ENCODE measurements at regions not wholly inside any gene's neighbourhood (a gene's known extent, or its start where the extent isn't known, plus 50 kb on each side); places are given as distances from the start of the nearest gene placed in this dataset.
A peak's percentile ranks its signal among the peaks of the same experiment; 100 is the strongest.

DNA sequence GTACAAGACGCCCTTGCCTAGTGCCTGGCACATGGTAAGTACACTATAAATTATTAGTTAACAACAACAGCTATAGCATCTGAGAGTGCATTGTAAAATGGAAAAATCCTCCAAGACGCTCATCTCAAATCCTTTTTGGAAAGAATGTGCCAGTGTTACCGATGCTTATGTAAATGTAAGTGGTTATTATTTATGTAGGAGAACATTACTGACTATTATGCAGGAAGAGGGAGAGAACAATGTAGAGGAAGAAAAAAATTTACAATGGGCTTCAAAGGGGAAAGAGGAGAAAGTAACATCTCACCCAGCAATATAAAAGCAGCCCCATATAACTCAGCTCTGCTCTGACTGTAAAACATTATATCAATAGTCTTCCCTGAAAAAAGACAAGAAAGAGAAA lies 155.3 kb upstream of the LPP start:
- H3K27me3 Mint-ChIP-seq = no peaks in the 10 kb centered on the region
- H3K9me3 Mint-ChIP-seq = peaks cover 3% of the 10 kb centered on the region
- peak overlapping the region; percentile 99 to 100 for H3K27ac Mint-ChIP-seq
- peaks cover 4% of the 10 kb centered on the region for H3K36me3 Mint-ChIP-seq
- ATAC-seq (no peak), DNase-seq (ENCODE audit: low spot score) (no peak)
- H3K4me3 Mint-ChIP-seq = peak overlapping the region; percentile 92
- H3K4me1 Mint-ChIP-seq (ENCODE audit: low read depth in 2 of 2) = peaks cover 84 to 87% of the 10 kb centered on the region in 2 donors

GRCh38 chr3:187999821-188000220 lies 154.1 kb upstream of the LPP start:
- H3K4me1 Mint-ChIP-seq (ENCODE audit: low read depth in 2 of 2) = peaks cover 75 to 76% of the 10 kb centered on the region in 2 donors
- H3K36me3 Mint-ChIP-seq = no peaks in the 10 kb centered on the region

DNA sequence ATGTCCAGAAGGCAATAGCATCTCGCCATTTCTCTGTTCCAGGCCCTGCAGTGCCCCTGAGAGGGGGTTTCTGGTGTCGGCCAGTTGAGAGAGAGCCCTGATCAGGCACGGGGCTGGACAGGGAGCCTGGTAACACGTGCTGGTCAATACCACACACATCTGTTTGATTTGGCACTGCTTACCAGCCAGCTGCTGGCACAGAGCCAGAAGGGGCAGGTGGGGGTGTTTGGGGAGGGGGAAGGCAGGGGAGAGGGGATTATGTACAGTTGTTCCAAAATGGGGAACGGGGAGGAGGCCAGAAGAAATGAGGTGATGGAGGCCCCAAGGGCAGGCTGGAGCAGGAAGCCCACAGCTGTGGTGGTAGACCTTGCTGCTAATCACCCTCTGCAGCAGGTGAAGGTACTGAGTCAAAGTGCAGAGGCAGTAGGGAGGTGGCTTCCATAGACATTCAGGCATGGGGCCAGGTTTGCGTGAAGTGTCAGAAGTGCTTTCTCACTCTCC lies 153.5 kb upstream of the LPP start:
- no peaks in the 10 kb centered on the region for H3K36me3 Mint-ChIP-seq
- H3K27ac Mint-ChIP-seq = peak overlapping the region; percentile 99 to 100
- peak overlapping the region; percentile 92 for H3K4me3 Mint-ChIP-seq
- no peaks in the 10 kb centered on the region for H3K27me3 Mint-ChIP-seq
- no peak for DNase-seq (ENCODE audit: low spot score)
- H3K4me1 Mint-ChIP-seq (ENCODE audit: low read depth in 2 of 2) = peaks cover 69 to 72% of the 10 kb centered on the region in 2 donors
- ATAC-seq = peak; percentile 62 to 65
- H3K9me3 Mint-ChIP-seq = peaks cover 3% of the 10 kb centered on the region

More at GRCh38 chr3:187999821-188000220, 154.1 kb upstream of the LPP start:
- Mint-ChIP-seq H3K27me3 (no peaks in the 10 kb centered on the region), H3K4me3 (peak overlapping the region; percentile 92), H3K9me3 (peaks cover 3% of the 10 kb centered on the region), H3K27ac (peak overlapping the region; percentile 99 to 100)
- ATAC-seq (peak; percentile 88 to 91), DNase-seq (ENCODE audit: low spot score) (peak; percentile 64)

GRCh38 chr3:188001093-188001492 lies 152.9 kb upstream of the LPP start:
- peaks cover 3% of the 10 kb centered on the region for H3K9me3 Mint-ChIP-seq
- H3K36me3 Mint-ChIP-seq = no peaks in the 10 kb centered on the region
- no peaks in the 10 kb centered on the region for H3K27me3 Mint-ChIP-seq
- H3K27ac Mint-ChIP-seq = peak overlapping the region; percentile 99 to 100
- H3K4me1 Mint-ChIP-seq (ENCODE audit: low read depth in 2 of 2) = peaks cover 64 to 68% of the 10 kb centered on the region in 2 donors
- no peak for ATAC-seq
- DNase-seq (ENCODE audit: low spot score) = no peak
- peak overlapping the region; percentile 92 for H3K4me3 Mint-ChIP-seq

DNA sequence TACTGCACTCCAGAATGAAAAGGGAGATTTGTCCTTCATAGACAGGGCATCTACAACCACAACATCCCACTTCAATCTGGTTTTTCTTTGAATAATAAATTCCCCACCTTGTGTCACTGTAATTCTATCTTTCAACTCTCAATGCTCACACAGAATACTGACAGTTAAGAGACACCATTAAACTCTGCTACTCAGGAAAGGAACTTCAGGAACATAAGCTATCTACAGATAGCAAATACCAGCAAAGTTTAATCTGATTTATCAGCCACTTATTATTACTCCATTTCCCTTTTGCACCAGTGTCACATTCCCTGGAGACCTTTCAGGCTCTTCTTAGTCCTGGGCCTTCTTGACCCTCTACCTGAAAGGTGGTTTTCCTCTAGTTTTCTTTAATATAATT lies 152.0 kb upstream of the LPP start:
- no peaks in the 10 kb centered on the region for H3K36me3 Mint-ChIP-seq
- ATAC-seq (no peak), DNase-seq (ENCODE audit: low spot score) (no peak)
- H3K9me3 Mint-ChIP-seq = peaks cover 3% of the 10 kb centered on the region
- peak overlapping the region; percentile 47 for H3K4me3 Mint-ChIP-seq
- no peaks in the 10 kb centered on the region for H3K27me3 Mint-ChIP-seq
- H3K4me1 Mint-ChIP-seq (ENCODE audit: low read depth in 2 of 2) = peaks cover 61 to 70% of the 10 kb centered on the region in 2 donors
- peak overlapping the region; percentile 99 to 100 for H3K27ac Mint-ChIP-seq

DNA sequence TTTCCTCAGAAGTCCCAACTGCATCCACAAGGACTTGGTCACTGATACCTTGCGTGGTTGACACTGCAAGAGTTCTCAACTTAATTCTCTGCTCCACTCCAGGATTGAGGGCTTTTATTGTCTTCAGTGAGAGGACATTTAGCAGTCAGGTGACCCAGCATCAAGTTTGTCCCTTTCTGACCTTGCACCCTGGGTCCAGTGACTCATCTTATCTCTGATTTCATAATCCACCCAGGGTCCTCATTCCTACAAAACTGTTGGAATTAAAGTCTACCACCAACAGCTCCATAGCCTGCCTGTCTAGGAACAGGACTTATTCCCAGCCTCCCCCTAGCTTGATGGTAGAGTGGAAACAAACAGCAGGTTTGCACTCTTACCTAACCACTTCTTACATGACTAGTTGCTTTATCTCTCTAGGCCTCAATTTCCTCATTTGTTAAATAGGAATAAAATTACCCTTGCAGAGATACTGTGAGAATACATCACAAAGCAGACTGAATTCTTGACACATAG lies 151.3 kb upstream of the LPP start:
- Mint-ChIP-seq H3K27ac (peak overlapping the region; percentile 99 to 100), H3K9me3 (peaks cover 3% of the 10 kb centered on the region), H3K4me3 (peak overlapping the region; percentile 47), H3K36me3 (no peaks in the 10 kb centered on the region), H3K4me1 (ENCODE audit: low read depth in 2 of 2) (peaks cover 59 to 70% of the 10 kb centered on the region in 2 donors), H3K27me3 (no peaks in the 10 kb centered on the region)
- DNase-seq (ENCODE audit: low spot score) = no peak
- no peak for ATAC-seq

DNA sequence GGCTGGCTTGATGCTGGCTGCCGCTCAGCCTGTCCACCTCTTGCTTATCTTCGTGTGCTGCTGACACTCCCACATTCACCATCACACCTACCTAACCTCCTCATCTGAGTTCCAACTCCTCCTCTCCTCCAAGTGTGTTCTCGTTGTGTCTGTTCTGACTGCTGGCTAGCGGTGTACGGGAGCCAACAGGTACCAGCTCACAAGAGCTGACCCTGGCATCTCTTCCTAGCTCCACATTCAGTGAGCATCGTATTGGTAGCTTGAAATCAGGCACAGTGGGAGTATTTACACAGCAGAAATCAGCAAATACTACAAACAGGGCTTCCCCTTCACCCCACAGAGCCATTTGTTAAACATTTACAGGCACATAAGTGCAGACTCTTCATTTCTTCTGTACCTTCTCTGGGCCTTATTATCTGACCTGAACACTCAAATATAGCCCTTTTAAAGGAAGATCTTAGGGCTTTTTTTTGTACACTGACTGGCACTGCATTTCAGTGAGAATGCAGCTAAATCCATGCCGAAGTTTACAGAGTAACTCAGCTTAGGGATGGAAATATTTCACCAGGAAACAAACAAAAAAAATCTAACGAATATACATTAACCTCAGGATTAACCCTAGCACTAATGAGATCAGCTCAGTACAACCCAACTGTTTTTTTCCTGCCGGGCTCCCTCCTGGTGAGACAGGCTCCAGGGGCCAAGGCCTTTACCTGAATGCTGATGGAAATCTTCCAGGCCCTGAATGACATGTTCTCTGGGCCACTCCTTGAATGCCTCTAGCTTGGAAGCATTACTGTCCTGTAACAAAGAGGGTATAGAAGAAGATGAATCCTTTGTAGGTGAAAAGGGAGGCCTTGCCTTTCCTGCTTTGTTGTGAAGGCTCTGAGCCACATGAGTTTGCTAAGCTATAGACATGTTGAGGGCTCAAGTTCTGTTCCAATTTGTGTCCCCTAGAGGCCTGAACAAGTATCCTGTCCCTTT lies 150.5 kb upstream of the LPP start:
- no peak for ATAC-seq
- Mint-ChIP-seq H3K4me3 (no peak overlapping the region), H3K4me1 (ENCODE audit: low read depth in 2 of 2) (peaks cover 62 to 68% of the 10 kb centered on the region in 2 donors)

GRCh38 chr3:188006726-188007393 lies 147.1 kb upstream of the LPP start:
- DNase-seq (ENCODE audit: low spot score) (no peak), ATAC-seq (peak in 1 of 2 donors; percentile 45)
- H3K9me3 Mint-ChIP-seq = peaks cover 8% of the 10 kb centered on the region
- H3K27me3 Mint-ChIP-seq = no peaks in the 10 kb centered on the region
- H3K27ac Mint-ChIP-seq = peak overlapping the region in 1 of 2 donors; percentile 48
- H3K4me3 Mint-ChIP-seq = no peak overlapping the region
- peaks cover 5% of the 10 kb centered on the region for H3K36me3 Mint-ChIP-seq
- H3K4me1 Mint-ChIP-seq (ENCODE audit: low read depth in 2 of 2) = peaks cover 32 to 51% of the 10 kb centered on the region in 2 donors

More for the DNA sequence above, 150.5 kb upstream of the LPP start:
- Mint-ChIP-seq H3K27ac (peak overlapping the region; percentile 99 to 100), H3K36me3 (no peaks in the 10 kb centered on the region), H3K27me3 (no peaks in the 10 kb centered on the region), H3K9me3 (peaks cover 3% of the 10 kb centered on the region)
- DNase-seq (ENCODE audit: low spot score) = no peak

DNA sequence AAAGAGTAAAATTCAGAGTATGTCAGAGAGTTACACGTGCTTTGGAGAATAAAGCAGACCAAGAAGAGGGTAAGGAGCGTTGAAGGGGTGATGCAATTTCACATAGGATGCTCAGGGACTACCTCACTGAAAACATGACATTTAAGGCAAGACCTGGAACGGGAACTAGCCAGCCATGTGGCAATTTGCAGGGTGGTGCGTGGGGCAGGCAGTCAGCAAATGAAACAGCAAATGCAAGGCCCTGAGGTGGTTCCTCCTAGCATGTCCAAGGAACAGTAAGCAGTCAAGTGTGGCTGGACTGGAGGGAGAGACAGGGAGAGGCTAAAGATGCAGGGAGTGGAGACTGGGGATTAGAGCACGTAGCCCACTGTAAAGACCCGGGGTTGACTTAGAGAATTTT lies 146.1 kb upstream of the LPP start:
- DNase-seq (ENCODE audit: low spot score) (no peak), ATAC-seq (no peak)
- Mint-ChIP-seq H3K27me3 (no peaks in the 10 kb centered on the region), H3K9me3 (peaks cover 5% of the 10 kb centered on the region), H3K4me3 (no peak overlapping the region), H3K36me3 (peaks cover 5% of the 10 kb centered on the region), H3K27ac (peak overlapping the region in 1 of 2 donors; percentile 48), H3K4me1 (ENCODE audit: low read depth in 2 of 2) (peaks cover 24 to 42% of the 10 kb centered on the region in 2 donors)

- Mint-ChIP-seq H3K9me3 (peaks cover 5% of the 10 kb centered on the region), H3K27ac (peak overlapping the region; percentile 4 to 30), H3K4me3 (no peak overlapping the region), H3K4me1 (ENCODE audit: low read depth in 2 of 2) (peaks cover 17 to 34% of the 10 kb centered on the region in 2 donors), H3K27me3 (no peaks in the 10 kb centered on the region), H3K36me3 (peaks cover 5% of the 10 kb centered on the region)
- DNase-seq (ENCODE audit: low spot score) = no peak
- ATAC-seq = no peak
Observed at GRCh38 chr3:188008582-188009213, 145.3 kb upstream of the LPP start.

DNA sequence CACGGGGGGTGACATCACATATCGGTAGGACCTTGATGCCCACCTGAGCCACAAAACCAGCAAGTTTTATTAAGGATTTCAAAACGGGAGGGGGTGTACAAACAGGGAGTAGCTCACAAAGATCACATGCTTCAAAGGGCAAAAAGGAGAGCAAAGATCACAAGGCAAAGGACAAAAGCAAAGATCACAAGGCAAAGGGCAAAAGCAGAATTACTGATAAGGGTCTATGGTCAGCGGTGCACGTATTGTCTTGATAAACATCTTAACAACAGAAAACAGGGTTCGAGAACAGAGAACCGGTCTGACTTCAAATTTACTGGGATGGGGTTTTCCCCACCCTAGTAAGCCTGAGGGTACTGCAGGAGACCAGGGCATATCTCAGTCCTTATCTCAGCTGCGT lies 143.5 kb upstream of the LPP start:
- peak overlapping the region in 1 of 2 donors; percentile 4 for H3K27ac Mint-ChIP-seq
- peaks cover 17 to 30% of the 10 kb centered on the region in 2 donors for H3K4me1 Mint-ChIP-seq (ENCODE audit: low read depth in 2 of 2)
- H3K4me3 Mint-ChIP-seq = no peak overlapping the region
- DNase-seq (ENCODE audit: low spot score) (no peak), ATAC-seq (no peak)
- H3K9me3 Mint-ChIP-seq = peaks cover 5% of the 10 kb centered on the region
- H3K27me3 Mint-ChIP-seq = no peaks in the 10 kb centered on the region
- H3K36me3 Mint-ChIP-seq = peaks cover 5% of the 10 kb centered on the region

DNA sequence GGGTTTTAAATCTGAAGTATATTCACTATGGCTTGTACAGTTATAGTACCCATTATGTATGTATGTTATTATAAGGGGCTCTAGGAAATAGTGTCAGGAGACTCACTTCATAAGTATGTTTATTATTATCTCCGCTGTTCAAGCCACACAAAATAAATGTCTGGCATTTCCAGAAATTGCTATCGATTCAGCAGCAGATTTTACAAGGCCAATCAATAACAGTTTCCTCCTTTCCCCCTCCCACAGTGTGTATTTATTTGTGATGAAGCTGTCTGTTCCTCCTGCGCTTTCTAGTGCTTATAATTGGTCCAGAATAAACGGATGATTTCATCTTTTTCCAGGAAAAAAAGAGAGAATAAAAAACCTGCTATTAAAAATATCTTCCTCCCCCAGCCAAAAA lies 134.2 kb upstream of the LPP start:
- peaks cover 4% of the 10 kb centered on the region for H3K9me3 Mint-ChIP-seq
- no peaks in the 10 kb centered on the region for H3K36me3 Mint-ChIP-seq
- H3K4me1 Mint-ChIP-seq (ENCODE audit: low read depth in 2 of 2) = peaks cover 8 to 28% of the 10 kb centered on the region in 2 donors
- H3K4me3 Mint-ChIP-seq = no peak overlapping the region
- no peak for DNase-seq (ENCODE audit: low spot score)
- H3K27ac Mint-ChIP-seq = no peak overlapping the region
- ATAC-seq = no peak
- no peaks in the 10 kb centered on the region for H3K27me3 Mint-ChIP-seq

- no peaks in the 10 kb centered on the region for H3K27me3 Mint-ChIP-seq
- peak overlapping the region; percentile 32 to 70 for H3K27ac Mint-ChIP-seq
- ATAC-seq = no peak
- DNase-seq (ENCODE audit: low spot score) = no peak
- H3K4me3 Mint-ChIP-seq = no peak overlapping the region
- peaks cover 8 to 28% of the 10 kb centered on the region in 2 donors for H3K4me1 Mint-ChIP-seq (ENCODE audit: low read depth in 2 of 2)
- H3K9me3 Mint-ChIP-seq = peaks cover 4% of the 10 kb centered on the region
- H3K36me3 Mint-ChIP-seq = no peaks in the 10 kb centered on the region
Observed at GRCh38 chr3:188021041-188021440, 132.9 kb upstream of the LPP start.
